ENCODE measurements at regions not wholly inside any gene's neighbourhood (a gene's known extent, or its start where the extent isn't known, plus 50 kb on each side); places are given as distances from the start of the nearest gene placed in this dataset.

DNA sequence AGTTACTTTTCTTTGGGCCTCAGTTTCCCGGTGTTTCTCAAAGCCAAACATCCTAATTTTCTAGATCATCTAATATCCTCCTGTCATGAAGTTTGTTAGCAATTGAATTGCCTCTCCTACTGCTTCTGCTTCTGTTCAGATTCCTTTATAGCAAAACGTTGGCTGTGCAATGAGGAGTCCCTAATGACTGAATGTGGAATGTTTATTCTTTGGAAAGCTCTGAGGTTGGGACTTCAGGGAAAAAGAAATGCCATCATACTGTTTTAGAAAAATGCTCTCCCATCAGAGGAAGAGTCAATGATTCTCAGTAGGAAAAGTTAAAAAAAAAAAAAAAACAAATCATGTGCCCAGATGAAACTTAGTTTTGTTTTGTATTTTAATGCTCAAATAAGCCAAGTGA, 268.7 kb upstream of the PAPPA start:
- TF ChIP-seq, protein P1, sequence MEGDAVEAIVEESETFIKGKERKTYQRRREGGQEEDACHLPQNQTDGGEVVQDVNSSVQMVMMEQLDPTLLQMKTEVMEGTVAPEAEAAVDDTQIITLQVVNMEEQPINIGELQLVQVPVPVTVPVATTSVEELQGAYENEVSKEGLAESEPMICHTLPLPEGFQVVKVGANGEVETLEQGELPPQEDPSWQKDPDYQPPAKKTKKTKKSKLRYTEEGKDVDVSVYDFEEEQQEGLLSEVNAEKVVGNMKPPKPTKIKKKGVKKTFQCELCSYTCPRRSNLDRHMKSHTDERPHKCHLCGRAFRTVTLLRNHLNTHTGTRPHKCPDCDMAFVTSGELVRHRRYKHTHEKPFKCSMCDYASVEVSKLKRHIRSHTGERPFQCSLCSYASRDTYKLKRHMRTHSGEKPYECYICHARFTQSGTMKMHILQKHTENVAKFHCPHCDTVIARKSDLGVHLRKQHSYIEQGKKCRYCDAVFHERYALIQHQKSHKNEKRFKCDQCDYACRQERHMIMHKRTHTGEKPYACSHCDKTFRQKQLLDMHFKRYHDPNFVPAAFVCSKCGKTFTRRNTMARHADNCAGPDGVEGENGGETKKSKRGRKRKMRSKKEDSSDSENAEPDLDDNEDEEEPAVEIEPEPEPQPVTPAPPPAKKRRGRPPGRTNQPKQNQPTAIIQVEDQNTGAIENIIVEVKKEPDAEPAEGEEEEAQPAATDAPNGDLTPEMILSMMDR (IDR thresholded peaks at IDR 0.05), result no peak
- TF ChIP-seq SIN3A (IDR thresholded peaks at IDR 0.05; ENCODE audit: borderline replicate concordance, insufficient read depth, low read depth, low read length) (no peak), TCF7L2 (IDR thresholded peaks at IDR 0.05; ENCODE audit: low read depth, low read length) (no peak)
